ENCODE measurements at regions not wholly inside any gene's neighbourhood (a gene's known extent, or its start where the extent isn't known, plus 50 kb on each side); places are given as distances from the start of the nearest gene placed in this dataset.

GRCh38 chr7:157480371-157481050 lies 143.7 kb downstream of the DNAJB6 start:
- TF ChIP-seq CTCF (IDR thresholded peaks at IDR 0.05), result no peak
- DNase-seq (no peak), ATAC-seq (no peak)
- intact Hi-C loops (cut with DNase I), result no loop called here
- Histone ChIP-seq H3K4me1 (no peaks in the 10 kb centered on the region), H3K36me3 (no peaks in the 10 kb centered on the region), H3K4me3 (no peak overlapping the region), H3K27me3 (peaks cover 8% of the 10 kb centered on the region), H3K9me3 (no peaks in the 10 kb centered on the region), H3K27ac (no peak overlapping the region)

- Histone ChIP-seq H3K9me3 (no peaks in the 10 kb centered on the region), H3K27me3 (peaks cover 8% of the 10 kb centered on the region), H3K27ac (no peak overlapping the region), H3K36me3 (no peaks in the 10 kb centered on the region), H3K4me3 (no peak overlapping the region), H3K4me1 (no peaks in the 10 kb centered on the region)
- TF ChIP-seq CTCF (IDR thresholded peaks at IDR 0.05), result no peak
- ATAC-seq (no peak), DNase-seq (no peak)
- intact Hi-C loops (cut with DNase I), result no loop called here
These were observed 144.6 kb downstream of the DNAJB6 start for GRCh38 chr7:157481389-157481788.

GRCh38 chr7:157482025-157482424 lies 145.2 kb downstream of the DNAJB6 start:
- Histone ChIP-seq H3K27me3 (peaks cover 8% of the 10 kb centered on the region), H3K4me3 (no peak overlapping the region), H3K4me1 (no peaks in the 10 kb centered on the region), H3K27ac (no peak overlapping the region), H3K9me3 (no peaks in the 10 kb centered on the region), H3K36me3 (no peaks in the 10 kb centered on the region)
- intact Hi-C loops (cut with DNase I), result no loop called here
- DNase-seq, result no peak
- no peak for ATAC-seq
- no peak for TF ChIP-seq CTCF (IDR thresholded peaks at IDR 0.05)

- H3K27ac ChIP-seq, result no peak overlapping the region
- no peaks in the 10 kb centered on the region for H3K36me3 ChIP-seq
- no peak for DNase-seq
- H3K27me3 ChIP-seq, result peaks cover 2% of the 10 kb centered on the region
- no peaks in the 10 kb centered on the region for H3K9me3 ChIP-seq
- no peak for TF ChIP-seq CTCF (IDR thresholded peaks at IDR 0.05)
- H3K4me1 ChIP-seq, result no peaks in the 10 kb centered on the region
- intact Hi-C loops (cut with DNase I), result no loop called here
- no peak overlapping the region for H3K4me3 ChIP-seq
- ATAC-seq, result no peak
These were observed 145.8 kb downstream of the DNAJB6 start for GRCh38 chr7:157482517-157483087.

GRCh38 chr7:157483515-157483914 lies 146.7 kb downstream of the DNAJB6 start:
- DNase-seq (no peak), ATAC-seq (no peak)
- no peaks in the 10 kb centered on the region for H3K36me3 ChIP-seq
- no peaks in the 10 kb centered on the region for H3K4me1 ChIP-seq
- no peak for TF ChIP-seq CTCF (IDR thresholded peaks at IDR 0.05)
- no peaks in the 10 kb centered on the region for H3K27me3 ChIP-seq
- intact Hi-C loops (cut with DNase I), result no loop called here
- H3K4me3 ChIP-seq, result no peak overlapping the region
- H3K9me3 ChIP-seq, result no peaks in the 10 kb centered on the region
- no peak overlapping the region for H3K27ac ChIP-seq
